ENCODE measurements at regions not wholly inside any gene's neighbourhood (a gene's known extent, or its start where the extent isn't known, plus 50 kb on each side); places are given as distances from the start of the nearest gene placed in this dataset.

DNA sequence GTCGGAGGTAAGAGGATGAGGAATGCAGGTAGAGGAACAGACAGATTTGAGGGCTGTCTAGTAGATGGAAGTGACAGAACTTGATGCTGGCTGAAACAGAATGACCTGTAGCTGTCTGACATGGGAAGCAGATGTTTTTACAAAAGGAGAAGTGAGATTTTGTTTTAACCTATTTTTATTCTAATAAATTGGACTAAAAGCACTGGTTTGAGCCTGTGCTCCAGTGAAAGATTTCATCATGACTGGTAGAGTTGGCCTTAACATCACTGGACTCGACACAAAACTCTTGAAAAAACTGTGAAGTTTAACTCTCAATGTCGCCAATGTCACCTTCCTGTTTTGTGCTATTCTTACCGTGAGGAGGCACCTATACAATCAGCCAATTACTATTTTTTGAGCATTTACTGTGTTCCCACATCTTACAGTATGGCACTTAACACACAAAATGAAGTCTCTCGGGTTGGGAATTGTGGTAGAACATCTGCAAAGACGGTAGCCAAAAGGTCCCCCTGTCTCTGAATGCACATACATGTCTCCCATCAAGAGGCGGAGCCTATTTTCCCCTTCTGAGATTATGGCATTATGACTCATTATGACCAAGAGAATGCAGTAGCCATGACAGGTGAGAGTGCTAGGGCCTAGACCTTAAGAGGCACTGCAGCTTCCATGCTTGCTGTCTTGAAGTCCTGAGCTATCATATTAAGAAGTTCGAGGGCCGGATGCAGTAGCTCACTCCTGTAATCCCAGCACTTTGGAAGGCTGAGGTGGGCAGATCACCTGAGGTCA is 93.2 kb downstream of the FOXF2 start:
- DNase-seq (ENCODE audit: low read depth in 1 of 2, low spot score in 1 of 2): no peak

DNA sequence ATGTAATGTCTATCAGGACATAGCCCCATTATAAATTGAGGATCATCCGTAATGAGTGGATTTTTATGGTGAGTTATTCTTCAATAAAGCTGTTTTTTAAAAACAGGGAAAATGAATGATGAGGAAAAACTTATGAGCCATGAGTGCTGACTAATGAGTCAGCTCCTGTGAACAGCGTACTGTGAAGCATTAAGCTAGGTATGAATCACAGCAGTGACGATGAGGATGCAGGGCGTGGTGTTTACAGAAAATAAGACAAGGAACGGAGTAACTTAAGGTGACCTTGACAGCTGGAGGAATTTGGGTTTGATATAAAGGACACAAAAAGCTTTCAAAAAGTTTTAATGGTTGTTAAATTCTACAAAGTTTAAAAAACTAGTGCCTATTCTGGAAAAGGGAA is 96.3 kb downstream of the FOXF2 start:
- no peak for DNase-seq (ENCODE audit: low read depth in 1 of 2, low spot score in 1 of 2)

DNA sequence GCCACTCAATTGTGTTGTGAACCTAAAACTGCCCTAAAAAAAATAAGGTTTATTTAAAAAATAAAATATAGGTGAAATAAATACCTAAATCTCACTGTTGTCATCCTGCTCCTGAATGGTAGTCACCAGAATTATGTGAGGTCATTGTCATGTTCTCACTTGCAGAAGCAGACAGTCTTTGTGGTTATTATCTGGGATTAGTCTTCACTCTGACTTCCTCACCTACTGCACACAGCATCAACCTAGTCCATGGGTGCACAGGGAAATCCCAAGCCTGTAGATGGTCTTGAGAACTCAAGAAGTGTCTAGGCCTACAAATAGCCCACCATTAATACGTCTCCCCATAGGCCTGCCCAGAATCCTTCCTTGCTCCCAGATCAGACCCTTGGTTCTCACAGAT is 97.0 kb downstream of the FOXF2 start:
- DNase-seq (ENCODE audit: low read depth in 1 of 2, low spot score in 1 of 2): no peak

DNA sequence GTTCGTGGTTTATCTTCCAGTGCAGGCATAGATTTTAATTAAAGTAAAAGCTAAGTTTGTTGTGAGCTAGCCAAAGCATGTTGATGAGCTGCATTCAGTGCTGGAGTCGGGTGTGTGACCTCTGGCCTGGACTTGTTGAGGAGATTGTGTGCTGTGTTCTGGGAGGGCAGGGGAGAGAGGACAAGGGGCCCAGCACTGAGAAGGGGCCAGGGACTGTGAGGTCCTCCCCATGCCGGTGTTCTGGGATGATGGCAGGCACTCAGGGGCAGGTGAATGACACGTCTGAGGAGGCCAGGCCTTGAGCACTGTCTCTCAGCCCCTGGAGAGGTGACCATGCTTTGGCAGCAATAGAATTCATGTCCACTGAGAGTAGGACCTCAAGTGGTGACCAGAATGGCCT is 97.9 kb downstream of the FOXF2 start:
- DNase-seq (ENCODE audit: low read depth in 1 of 2, low spot score in 1 of 2): no peak

DNA sequence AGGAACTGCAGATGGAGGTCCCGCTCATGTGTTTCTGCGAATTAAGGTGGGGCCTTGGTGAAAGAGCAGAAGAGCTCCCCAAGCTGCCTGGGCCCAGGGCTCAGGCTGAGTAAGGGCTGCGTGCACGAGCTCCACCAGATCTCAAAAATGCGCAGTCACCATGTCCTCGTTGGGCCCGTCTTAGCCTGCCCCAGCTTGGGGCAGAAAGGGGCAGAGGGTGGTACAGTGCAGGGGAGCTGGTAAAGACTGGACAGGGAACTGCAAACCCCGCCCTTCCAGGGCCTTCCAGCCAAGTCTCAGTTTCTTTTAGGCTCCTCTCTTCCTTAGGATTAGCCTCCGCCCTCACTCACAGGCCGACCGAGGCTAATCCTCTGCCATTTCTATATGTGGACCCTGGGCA is 101.6 kb downstream of the FOXF2 start:
- no peak for DNase-seq (ENCODE audit: low read depth in 1 of 2, low spot score in 1 of 2)

DNA sequence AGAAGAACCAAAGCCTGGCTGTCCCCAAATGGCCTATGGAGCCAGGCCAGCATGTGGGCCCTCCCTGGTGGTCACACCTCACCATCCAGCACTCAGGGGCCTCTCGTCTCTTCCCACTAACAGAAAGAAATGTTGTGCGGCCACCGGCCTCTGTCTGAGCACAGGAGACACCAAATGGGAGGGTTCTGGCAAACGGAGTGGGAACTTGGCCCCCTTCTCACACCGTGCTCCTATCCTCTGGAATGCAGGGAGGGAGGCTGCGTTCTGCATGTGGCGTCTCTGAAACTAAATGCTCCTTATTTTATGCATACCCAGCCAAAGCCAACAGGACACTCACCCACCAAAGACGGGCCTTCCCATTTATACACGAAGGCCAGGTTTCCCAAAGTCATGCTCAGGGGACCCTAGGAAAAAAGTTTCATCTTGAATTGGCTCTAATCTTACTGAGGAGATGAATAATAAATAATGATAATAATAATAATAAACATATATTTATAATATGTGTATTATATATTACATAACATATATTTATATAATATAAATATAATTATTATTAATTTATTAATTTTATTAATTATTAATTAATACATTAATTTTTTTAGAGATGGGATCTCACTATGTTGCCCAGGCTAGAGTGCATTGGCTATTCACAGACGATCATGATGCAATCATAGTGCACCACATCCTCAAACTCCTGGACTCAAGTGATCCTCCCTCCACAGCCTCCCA is 102.4 kb downstream of the FOXF2 start:
- no peak for DNase-seq (ENCODE audit: low read depth in 1 of 2, low spot score in 1 of 2)

DNA sequence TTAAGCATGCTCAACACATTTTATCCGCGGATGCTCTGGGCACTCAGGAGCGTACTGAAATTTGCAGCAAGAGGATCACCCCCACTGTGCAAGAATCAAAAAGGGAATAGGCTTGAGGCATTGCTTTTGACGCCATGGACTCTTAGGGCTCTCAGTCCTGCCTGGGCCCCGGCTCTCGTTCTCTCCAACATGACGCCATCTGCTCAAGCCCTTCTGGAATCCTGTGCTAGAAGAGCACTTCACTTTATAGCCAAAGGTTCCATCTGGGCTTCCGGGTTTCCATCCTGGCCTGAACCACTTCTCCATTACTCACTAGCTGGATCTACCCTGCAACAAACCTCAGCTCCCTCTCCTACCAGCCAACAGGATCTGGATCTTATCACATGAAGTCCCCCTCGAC is 105.3 kb downstream of the FOXF2 start:
- no peak for DNase-seq (ENCODE audit: low read depth in 1 of 2, low spot score in 1 of 2)

DNA sequence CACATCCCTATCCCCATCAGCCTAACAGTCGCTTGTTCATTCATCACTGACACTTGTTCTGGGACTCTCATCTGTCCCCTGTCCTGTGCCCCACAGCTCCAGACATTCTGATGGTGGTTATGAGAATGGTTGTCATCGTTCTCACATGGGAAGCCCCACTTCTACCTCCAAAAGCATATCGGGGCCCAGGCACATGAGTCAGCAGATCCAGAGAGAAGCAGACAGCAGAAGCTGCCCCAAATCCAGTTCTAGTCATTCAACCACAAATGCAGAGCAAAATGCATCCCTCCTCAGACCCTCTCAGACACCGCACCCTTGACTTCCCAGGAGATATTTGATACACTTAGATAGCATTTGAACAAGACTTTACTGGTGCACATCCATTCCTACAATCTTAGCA is 106.0 kb downstream of the FOXF2 start:
- DNase-seq (ENCODE audit: low read depth in 1 of 2, low spot score in 1 of 2): no peak

DNA sequence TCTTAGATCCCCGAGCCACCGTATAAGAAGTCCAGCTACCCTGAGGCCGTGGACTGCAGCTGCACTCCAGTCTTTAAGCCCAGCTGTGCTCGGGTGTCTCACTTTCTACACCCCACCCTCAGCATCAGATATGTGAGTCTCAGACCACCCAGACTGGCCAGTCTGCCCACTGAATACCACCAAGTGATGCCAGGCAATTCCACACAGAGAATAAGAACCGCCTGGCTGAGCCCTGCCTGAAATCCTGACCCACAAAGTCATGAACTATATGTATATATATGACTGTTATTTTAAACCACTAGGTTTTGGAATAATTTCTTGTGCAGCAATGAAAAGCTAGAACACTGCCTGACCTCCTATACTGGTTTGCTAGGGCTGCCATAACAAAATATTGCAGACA is 106.7 kb downstream of the FOXF2 start:
- DNase-seq (ENCODE audit: low read depth in 1 of 2, low spot score in 1 of 2): no peak

DNA sequence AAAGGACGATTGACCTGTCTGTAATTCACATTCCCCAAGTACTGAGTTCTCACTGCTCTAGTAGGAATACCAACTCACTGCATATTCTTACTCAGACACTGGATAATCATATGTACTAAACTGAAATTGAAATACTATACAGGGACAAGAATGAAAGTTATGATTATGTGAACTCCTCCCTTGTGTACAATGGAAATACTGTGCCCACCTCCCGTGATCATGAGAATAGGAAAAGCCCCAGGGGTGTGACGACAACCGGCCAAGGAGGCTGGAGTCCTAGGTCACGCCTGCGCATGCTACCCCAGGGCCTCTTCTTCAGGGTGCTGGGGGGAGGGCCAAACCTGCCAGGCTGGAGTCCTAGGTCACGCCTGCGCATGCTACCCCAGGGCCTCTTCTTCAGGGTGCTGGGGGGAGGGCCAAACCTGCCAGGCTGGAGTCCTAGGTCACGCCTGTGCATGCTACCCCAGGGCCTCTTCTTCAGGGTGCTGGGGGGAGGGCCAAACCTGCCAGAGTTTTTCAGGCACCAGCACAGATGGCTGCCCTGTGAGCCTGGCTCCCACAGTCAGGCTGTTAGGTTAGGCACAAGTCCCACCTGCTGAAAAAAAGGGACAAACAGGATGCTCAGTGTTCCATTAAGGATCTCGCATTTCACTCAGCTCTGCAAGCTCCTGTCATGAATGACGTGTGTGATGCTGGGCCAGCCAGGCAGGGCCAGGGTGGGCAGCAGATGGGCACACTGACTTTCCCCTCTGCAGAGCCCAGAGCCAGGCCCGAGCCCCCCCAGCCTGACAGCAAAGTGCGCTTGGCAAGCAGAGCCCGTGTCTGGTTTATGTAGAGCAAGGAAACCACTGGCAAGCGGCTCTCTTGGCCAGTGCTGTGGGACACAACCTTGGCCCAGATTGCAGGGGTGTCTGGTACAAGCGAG is 107.7 kb downstream of the FOXF2 start:
- DNase-seq (ENCODE audit: low read depth in 1 of 2, low spot score in 1 of 2): no peak

DNA sequence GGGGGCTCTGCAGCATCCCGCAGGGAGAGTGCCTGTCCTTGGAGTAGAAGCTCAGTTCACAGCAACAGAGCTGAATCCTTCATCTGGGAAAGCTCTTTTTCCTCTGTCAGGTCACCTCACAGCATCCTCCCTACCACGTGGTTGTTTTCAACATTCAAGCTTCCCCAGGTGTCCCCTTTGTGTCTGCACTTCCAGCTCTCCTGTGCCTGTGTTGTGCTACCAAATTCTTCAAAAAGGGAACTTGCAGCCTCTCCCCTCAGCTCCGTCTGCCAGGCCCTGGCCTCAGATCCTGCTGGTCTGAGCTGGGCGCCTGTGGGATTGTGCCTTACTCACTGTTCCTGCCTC is 108.4 kb downstream of the FOXF2 start:
- no peak for DNase-seq (ENCODE audit: low read depth in 1 of 2, low spot score in 1 of 2)

DNA sequence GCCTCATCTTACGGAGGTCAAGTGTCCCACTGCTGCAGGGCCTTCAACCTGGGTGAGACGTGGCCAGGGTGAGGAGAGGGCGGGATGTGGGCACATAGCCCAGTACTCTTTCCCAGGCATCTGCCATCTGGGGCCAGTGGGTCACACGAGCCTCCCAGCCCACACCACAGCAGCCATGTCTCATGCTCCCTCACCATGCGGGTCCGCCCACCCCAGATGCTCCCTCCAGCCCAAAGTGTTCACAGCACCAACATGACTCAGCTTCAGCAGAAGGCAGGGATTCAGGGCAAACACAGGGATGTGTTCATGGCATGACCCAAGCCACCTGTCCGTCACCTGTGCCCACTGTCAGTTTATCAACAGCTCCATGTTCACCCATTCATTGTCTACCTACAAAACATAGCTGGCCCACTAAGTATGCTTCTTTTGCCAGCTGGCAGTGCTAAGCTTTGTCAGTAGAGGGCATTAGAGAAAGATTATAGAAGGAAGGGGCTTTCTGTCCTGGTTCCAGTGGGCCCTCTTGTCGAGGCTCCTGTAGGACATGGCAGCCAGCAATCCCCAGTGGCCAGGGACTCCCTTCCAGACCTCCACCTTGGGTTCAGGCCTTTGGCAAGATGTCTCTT is 109.2 kb downstream of the FOXF2 start:
- no peak for DNase-seq (ENCODE audit: low read depth in 1 of 2, low spot score in 1 of 2)

DNA sequence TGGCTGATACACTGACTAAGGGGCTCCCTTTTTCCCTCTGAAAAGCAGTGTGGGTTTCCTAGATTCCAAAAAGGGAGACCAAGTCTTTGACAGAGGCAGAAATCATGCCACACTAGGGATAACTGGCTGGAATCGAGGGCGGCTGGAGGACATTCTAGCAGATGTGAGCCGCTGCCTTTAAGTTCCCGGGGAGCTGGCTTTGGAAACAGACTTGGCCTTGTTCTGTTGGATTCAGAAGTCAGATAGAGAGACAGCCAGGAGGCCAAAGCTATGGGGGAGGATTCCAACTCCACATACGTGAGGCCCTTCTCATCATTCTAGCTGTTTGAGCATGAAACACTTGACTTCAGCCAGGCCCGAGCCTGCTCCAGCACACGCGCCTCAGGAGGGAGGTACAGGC is 109.9 kb upstream of the FOXC1 start:
- no peak for DNase-seq (ENCODE audit: low read depth in 1 of 2, low spot score in 1 of 2)

DNA sequence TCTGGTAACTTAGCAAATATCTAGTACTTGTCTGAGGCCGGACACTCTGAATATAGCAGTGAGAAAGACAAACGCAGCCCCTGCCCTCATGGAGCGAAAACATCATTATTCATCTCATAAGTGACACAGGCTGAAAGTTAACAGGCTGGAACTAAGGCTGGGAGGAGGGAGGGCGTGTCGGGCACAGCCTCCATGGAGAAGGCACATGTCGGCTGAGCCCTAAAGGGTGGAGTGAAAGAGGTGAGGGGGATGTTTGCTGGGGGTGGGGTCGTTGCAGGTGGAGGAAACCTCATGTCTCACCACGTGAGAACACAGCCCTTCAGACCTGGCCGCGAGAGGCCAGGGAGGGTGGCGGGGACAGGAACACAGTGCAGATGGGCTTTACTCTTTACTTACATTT is 108.8 kb upstream of the FOXC1 start:
- DNase-seq (ENCODE audit: low read depth in 1 of 2, low spot score in 1 of 2): no peak

DNA sequence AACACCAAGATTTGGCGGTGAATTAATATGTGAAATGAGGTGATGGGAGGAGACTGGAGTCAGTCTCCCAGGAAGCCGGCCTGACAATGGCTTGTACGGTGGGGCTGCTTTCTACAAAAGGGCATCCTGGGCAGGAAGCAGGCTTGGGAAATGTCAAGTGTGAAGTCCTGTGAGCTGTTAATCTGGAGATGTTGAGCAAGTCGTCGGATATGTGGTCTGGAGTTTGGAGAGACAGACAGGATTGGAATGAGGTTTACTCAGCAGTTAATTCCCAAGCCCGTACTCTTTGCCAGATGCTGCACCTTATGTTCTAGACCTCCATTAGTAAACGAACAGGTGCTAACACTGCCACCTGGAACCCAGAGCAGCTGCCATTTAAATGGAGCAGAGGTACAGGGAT is 107.7 kb upstream of the FOXC1 start:
- no peak for DNase-seq (ENCODE audit: low read depth in 1 of 2, low spot score in 1 of 2)

DNA sequence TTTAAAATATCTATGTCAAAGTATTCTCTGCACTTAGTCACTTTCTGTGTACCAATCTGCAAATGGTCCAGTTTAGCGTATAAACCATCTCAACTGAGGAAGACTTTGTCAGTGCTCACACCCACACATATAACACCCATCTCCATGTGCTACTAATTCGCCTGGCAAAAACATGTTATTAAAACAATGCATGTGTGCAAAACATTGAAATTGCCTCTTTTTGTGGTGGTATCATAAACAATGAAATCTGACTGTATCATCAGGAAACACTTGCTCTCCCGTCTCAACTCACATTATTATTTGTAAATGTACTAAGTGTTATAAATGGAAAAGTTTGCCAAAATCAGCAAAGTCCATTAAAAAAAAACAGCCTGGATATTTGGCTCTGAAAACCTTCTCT is 105.9 kb upstream of the FOXC1 start:
- DNase-seq (ENCODE audit: low read depth in 1 of 2, low spot score in 1 of 2): no peak

DNA sequence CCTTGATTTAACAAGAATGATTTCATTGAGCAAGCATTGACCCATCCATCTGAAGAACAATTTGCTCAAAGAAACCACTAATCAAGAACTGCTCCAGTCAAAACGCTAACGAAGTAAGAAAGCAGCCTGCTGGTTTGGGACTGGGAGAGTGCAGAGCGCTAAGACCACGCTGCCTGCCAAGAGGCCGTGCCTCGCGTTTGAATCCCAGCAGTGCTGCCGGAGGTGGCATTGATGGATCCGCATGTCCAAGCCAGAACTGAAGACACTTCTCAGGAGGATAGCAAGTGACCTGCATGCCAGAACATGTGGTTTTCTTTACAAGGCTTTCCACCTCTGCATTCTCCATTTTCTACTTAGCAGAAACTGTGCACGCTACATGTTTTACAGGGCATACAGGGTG is 105.2 kb upstream of the FOXC1 start:
- no peak for DNase-seq (ENCODE audit: low read depth in 1 of 2, low spot score in 1 of 2)

DNA sequence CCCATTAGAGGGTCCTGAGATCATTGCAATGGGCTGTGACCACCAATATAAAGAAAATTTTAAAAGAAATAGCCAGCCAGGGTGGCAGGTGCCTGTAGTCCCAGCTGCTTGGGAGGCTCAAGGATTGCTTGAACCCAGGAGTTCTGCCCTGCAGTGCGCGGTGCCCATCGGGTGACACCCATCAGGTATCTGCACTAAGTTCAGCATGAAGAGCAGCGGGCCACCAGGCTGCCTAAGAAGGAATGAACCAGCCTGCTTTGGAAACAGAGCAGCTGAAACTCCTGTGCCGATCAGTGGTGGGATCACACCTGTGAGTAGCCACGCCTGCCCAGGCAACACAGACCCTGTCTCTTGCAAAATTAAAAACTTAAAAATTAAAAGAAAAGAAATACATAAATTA is 102.5 kb upstream of the FOXC1 start:
- no peak for DNase-seq (ENCODE audit: low read depth in 1 of 2, low spot score in 1 of 2)

DNA sequence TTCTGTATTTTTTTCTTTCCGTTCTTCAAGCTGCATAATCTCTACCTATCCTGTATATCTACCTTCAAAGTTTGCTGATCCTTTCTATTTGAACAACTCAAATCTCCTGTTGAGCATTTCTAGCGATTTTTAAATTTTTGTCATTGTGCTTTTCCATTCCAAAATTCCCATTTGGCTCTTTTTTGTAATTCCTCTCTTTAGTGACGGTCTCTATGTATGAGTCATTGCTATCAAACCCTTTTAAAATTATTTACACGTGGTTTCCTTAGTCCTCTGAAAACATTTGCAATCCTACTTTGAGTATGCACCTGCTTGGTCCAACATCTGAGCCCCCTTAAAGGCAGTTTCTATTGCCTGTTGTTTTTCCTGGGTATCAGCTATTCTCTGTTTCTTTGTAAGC is 100.5 kb upstream of the FOXC1 start:
- DNase-seq (ENCODE audit: low read depth in 1 of 2, low spot score in 1 of 2): no peak

DNA sequence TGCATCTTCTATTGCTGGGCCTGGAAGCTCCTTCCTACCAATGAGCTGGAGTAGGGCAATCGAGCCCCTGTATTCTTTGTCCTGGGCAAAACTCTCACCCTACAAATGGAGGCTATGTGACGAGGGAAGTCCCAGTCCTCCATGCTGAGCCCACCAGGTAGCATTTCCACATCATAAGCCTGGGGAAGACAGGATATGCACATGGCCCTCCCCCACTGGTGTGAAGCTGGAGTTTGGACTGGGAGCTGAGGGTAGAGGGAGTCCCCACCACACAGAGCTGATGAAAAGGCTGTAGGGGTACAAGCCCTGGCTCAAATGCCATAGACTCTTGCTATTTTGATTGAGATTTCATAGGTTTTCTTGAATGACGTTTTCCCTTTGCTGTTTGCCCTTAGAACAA is 99.5 kb upstream of the FOXC1 start:
- DNase-seq (ENCODE audit: low read depth in 1 of 2, low spot score in 1 of 2): no peak

DNA sequence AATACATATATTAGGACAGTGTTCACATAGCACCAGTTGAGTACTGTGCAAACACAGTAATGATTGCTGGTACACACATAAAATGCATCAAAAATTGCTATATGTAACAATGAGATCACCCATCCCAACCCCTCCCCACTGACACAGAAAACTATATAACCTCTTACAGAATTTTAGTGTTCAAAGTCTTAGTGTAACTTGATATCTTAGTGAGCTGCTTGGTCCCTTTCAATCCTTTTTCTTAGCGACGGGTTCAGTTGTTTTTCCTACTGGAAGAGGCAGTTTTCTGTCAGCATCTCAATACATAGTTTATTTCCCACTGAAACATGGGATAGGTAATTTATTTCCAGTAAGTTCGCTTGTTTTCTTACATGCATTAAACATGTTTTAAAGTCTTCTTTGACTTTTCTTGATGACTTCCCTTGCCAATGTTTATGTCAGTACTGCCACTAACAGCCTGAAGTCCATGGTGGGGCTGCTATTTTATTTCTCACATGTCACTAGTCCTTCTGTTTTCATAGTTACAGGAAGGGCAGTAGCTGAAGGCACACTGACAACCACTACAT is 96.4 kb upstream of the FOXC1 start:
- no peak for DNase-seq (ENCODE audit: low read depth in 1 of 2, low spot score in 1 of 2)

Measured in activated CD4-positive, alpha-beta T cell treated with anti-CD3 and anti-CD28 coated beads, Interleukin-2, amount 50 U/mL, for 24 hours (primary cell).